GM04504 (cell line): ENCODE measurements at regions not wholly inside any gene's neighbourhood (a gene's known extent, or its start where the extent isn't known, plus 50 kb on each side); places are given as distances from the start of the nearest gene placed in this dataset.
"Not testable (repeated sequence)": the region's sequence is repeated elsewhere in the genome, so short reads cannot be mapped to it uniquely, and the experiment has no call there.

Experiments used
- DNase-seq: peaks from one replicate; pipeline ENCODE4 v3.0.0-alpha.2; 2012; ENCODE audit warnings: low read depth

DNA sequence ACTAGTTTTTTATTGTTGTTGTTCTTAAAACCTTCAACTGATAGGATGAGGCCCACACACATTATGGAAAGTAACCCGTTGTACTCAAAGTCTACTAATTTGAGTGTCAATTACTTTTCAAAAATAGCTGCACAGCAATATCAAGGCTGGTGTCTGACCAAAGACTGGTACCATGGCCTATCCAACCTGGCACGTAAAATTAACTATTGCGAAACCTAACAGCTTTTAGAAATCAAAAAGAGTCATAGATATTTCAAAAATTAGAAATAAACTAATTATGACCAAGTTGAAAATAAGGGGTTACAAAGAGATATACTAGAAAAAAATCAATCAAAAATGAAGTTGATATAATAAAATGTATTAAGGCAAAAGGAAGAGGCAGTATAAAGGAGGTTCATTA, 501.5 kb upstream of the SLC8A1 start:
- no peak for DNase-seq

DNA sequence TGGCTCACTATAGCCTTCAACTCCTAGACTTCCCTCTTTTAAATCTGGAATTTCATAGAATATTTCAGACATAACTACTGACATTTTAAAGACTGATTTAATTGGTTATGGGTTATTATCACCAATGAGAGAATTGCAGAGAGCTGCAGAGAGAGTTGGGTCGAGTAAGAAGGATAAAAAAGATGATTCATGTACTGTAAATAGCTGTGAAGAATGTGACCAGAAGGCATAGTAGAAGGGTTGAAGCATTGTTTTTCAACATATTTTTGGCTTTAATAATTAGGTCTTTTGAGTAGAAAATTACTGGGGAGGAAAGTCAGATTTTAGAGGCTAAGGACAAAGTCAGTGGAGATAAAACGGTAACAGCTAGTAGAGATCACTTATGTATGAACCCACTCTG, 503.2 kb upstream of the SLC8A1 start:
- no peak for DNase-seq

- DNase-seq, result no peak
Observed at GRCh38 chr2:40955635-40956034, 503.7 kb upstream of the SLC8A1 start.

DNA sequence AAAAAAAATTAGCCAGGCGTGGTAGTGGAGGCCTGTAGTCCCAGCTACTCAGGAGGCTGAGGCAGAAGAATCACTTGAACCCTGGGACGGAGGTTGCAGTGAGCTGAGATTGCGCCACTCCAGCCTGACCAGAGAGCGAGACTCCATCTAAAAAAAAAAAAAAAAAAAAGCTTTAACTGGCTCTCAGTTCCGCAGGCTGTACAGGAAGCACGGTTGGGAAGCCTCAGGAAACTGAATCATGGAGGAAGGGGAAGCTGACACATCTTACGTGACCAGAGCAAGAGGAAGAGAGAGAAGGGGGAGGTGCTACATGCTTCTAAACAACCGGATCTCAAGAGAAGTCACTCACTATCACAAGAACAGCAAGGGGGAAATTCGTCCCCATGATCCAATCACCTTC, 505.6 kb upstream of the SLC8A1 start:
- DNase-seq, result no peak

DNA sequence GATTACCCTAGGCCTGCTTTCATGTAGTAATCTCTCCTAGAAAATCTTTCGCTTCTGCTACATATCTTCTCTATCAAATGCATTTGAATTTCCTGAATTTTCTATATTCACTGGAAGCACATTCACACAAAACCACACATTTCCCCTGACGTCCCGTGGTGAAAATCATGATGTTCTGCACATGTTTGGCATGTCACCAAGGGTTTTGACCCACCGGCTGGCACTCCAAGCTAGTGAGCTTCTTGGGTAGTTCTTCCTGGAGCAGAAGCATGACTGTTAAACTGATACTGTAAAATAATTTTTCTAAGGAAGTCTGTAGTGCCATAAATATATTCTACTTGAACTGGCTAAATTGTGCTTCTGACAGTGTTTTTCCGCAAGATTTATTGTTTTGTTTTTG, 510.1 kb upstream of the SLC8A1 start:
- no peak for DNase-seq

- DNase-seq, result no peak
Observed at GRCh38 chr2:40964509-40965250, 512.8 kb upstream of the SLC8A1 start.

DNA sequence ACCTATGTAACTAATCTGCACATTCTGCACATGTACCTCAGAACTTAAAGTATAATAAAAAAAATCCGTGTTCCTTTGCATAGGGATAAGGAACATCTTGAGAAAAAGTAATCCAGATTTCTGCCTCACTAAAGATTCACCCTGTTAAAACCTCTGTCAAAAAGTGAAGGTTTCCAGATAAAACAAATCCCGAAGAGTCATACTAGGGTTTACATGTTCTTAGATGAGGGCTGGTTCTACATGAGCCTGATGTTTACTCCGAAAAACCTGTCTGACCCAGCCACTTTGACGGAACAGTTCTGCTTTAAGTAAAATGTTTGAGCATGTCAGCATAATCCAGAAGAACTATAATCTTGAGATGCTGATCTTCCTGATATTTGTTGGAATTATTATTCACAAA, 515.6 kb upstream of the SLC8A1 start:
- DNase-seq, result no peak

- DNase-seq, result no peak
Observed at GRCh38 chr2:40975151-40975550, 523.3 kb upstream of the SLC8A1 start.

- DNase-seq, result no peak
Observed at GRCh38 chr2:40997362-40997761, 545.5 kb upstream of the SLC8A1 start.

DNA sequence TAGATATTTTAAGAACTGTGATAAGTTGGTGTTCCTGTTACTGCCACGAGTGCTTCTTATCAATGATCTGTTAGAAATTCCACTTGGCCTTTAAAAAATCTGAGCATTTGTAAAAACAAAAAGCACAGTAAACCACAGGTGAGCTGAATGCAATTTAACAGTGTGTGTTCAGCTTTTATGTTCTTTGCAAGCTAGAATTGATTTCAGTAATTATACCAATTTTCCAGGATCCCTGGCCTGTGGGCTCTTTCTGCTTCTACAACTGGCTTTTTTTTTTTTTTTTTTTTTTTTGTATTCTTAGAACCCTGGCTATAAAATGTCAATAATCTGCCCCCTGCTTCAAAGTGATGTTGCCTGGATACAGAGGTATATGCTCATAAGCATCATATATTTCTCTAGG, 548.5 kb upstream of the SLC8A1 start:
- DNase-seq, result no peak

DNA sequence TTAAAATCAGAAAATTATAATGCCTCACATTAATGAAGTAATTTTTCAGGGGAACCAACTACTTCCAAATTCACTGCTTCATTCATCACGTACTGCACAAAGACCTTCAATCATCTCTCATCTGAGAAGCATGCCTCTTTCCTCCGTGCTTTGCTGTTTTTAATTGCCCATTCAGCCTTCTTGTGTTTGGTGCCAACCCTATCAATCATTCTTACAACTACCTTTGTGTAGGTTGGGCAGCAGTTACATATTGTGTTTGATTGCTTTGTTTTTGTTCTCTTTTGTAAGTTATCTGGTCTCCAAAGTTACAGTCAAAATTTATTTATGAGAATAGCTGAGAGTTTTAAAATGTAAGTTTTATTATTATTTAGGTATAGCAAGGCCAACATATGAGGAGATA, 549.0 kb upstream of the SLC8A1 start:
- no peak for DNase-seq

DNA sequence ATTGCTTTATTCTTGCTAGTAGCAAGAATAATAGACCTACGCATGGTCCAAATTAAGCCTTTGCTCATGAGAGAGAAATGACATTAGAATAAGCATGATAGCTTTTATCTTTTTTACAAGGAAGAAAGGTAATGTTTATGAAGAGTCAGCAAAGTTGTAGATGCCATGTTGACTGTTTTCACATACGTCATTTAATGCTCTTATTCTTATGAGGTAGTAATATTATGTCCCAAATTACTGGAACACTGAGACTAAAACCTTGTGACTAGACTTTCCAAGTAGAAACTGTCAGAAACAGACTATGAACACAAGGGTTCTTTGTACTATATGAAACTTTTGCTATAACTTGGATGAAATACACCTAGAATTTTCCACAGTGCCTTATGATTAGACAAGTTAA, 552.8 kb upstream of the SLC8A1 start:
- DNase-seq, result no peak

GRCh38 chr2:41020358-41020757, 568.5 kb upstream of the SLC8A1 start:
- DNase-seq, result no peak

- no peak for DNase-seq
Observed at GRCh38 chr2:41024816-41025215, 572.9 kb upstream of the SLC8A1 start.

DNA sequence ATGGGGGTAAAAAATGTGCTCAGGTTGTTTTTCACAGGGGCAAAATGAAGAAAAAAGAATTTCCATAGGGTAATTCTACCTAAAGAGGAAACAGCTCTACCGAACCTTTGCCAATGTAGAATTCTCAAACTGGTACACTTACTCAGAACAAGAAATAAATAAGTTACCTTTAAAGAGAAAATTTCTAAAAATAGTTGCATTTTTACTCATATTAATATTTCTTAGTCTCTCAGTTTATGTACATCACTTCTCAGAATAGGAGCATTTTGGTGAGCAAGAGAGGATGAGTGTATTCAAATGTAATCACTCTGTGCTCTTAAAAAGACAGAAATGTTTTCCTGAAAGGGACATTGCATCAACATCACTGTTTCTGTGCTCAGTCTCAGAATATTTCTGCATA, 574.7 kb upstream of the SLC8A1 start:
- no peak for DNase-seq

DNA sequence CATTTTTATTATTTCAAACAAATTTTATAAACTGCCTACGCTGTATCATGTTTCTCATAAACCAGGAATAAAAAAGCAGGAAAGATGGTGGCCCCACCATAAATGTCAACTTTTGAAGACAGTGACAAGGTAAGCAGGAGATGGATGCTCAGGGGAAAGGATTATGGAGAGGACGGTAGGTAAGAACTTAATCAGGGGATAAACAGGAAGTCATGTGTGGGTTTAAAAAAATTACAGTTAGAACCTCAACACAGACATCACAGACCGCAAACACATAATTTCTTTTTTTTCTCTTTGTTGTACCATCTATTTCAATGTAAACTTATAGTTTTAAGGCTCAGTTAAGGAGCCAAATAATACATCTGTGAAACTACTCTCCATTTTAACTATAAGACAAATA, 575.2 kb upstream of the SLC8A1 start:
- DNase-seq, result no peak

GRCh38 chr2:41031282-41031681, 579.4 kb upstream of the SLC8A1 start:
- DNase-seq, result no peak

- no peak for DNase-seq
Observed at GRCh38 chr2:41032715-41033114, 580.8 kb upstream of the SLC8A1 start.

DNA sequence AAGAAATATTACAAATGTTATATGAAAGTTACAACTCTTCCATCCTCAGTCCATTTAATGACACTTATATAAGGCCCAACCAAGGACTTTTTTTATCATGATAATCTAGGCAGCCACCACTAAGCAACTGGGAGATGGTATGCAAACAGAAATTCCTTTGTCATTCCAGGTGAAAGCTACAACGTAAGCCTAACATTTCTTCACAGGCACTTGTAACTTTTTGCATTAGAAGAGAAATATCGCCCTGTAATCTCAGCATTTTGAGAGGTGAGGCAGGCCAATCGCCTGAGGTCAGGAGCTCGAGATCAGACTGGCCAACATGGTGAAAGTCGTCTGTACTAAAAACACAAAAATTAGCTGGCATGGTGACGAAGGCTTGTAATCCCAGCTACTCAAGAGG, 581.2 kb upstream of the SLC8A1 start:
- DNase-seq, result no peak

GRCh38 chr2:41038408-41038807, 586.5 kb upstream of the SLC8A1 start:
- DNase-seq, result no peak

GRCh38 chr2:41039750-41040149, 587.9 kb upstream of the SLC8A1 start:
- DNase-seq, result not testable (repeated sequence)

GRCh38 chr2:41040782-41041520, 589.1 kb upstream of the SLC8A1 start:
- no peak for DNase-seq

GRCh38 chr2:41042343-41042742, 590.5 kb upstream of the SLC8A1 start:
- DNase-seq, result no peak

- DNase-seq, result peak; percentile 18
Observed at GRCh38 chr2:41061356-41061755, 609.5 kb upstream of the SLC8A1 start.
